Tibial artery (tissue), 4 donors: ENCODE measurements at regions not wholly inside any gene's neighbourhood (a gene's known extent, or its start where the extent isn't known, plus 50 kb on each side); places are given as distances from the start of the nearest gene placed in this dataset.

Experiments used
- DNase-seq, 2 donors: peaks; one replicate each; pipeline ENCODE4 v3.0.0-alpha.2; 2019
- H3K27ac ChIP-seq, 2 donors: fragments of 200-600 bp; sonication (generic) in 1 of 2; 1 replicate in 1 of 2; 2 replicates in 1 of 2; pipeline ENCODE4 v1.5.1; 2018 to 2019; ENCODE audit warnings: mild to moderate bottlenecking in 1 of 2
- H3K27me3 ChIP-seq, 2 donors: fragments of 200-600 bp; sonication (generic) in 1 of 2; one replicate each; pipeline versions ENCODE4 v1.5.1 to v1.6.0; 2016 to 2019
- H3K36me3 ChIP-seq, 3 donors: fragments of 200-600 bp; sonication (generic) in 2 of 3; one replicate each; pipeline ENCODE4 v1.5.1; 2016 to 2019; ENCODE audit warnings: mild to moderate bottlenecking in 2 of 3
- H3K4me1 ChIP-seq, 4 donors: fragments of 200-600 bp; sonication (generic) in 2 of 4; 1 replicate in 3 of 4; 2 replicates in 1 of 4; pipeline ENCODE4 v1.5.1; 2016 to 2019
- H3K4me3 ChIP-seq, 2 donors: fragments of 200-600 bp; sonication (generic) in 1 of 2; 1 replicate in 1 of 2; 2 replicates in 1 of 2; pipeline ENCODE4 v1.5.1; 2018 to 2019; ENCODE audit warnings: mild to moderate bottlenecking in 2 of 2
- H3K9me3 ChIP-seq, 3 donors: fragments of 200-600 bp; sonication (generic) in 1 of 3; one replicate each; pipeline ENCODE4 v1.5.1; 2016 to 2019
- intact Hi-C: fragments of 100-400 bp; cut with DNase I; formaldehyde crosslinking; loops from one replicate; pipeline ENCODE4 v1.15.0; 2023; ENCODE audit warnings: low total_unique reads
- TF ChIP-seq, protein P1 (sequence below), 2 experiments: fragments of 200-600 bp in 1 of 2; fragments of 450-650 bp in 1 of 2; IDR thresholded peaks; one replicate each; pipeline ENCODE4 v1.5.1; 2017 to 2019; ENCODE audit warnings: antibody characterized with exemption in 2 of 2, mild to moderate bottlenecking in 1 of 2, moderate library complexity in 1 of 2

DNA sequence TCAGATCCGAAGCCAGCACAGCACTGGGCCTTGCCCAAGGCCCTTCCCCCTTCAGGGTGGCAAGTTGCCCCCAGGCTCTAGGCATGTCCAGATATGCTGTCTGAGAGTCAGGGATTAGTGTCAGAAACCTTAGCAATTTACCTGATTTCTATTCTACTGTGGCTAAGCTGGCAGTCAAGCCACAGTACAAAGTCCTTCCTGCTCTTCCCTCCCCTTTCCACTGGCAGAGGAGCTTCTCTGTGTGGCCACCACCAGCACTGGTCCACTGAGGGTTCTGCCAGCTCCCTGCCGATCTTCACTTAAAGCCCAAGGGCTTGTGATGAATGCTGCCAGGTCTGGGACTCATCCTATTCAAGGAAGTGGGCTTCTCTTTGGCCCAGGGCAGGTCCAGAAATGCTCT lies 324.5 kb upstream of the RPS6KA3 start:
- TF ChIP-seq, protein P1, sequence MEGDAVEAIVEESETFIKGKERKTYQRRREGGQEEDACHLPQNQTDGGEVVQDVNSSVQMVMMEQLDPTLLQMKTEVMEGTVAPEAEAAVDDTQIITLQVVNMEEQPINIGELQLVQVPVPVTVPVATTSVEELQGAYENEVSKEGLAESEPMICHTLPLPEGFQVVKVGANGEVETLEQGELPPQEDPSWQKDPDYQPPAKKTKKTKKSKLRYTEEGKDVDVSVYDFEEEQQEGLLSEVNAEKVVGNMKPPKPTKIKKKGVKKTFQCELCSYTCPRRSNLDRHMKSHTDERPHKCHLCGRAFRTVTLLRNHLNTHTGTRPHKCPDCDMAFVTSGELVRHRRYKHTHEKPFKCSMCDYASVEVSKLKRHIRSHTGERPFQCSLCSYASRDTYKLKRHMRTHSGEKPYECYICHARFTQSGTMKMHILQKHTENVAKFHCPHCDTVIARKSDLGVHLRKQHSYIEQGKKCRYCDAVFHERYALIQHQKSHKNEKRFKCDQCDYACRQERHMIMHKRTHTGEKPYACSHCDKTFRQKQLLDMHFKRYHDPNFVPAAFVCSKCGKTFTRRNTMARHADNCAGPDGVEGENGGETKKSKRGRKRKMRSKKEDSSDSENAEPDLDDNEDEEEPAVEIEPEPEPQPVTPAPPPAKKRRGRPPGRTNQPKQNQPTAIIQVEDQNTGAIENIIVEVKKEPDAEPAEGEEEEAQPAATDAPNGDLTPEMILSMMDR (IDR thresholded peaks at IDR 0.05): no peak
- Histone ChIP-seq H3K36me3 (no peaks in the 10 kb centered on the region), H3K4me1 (no peaks in the 10 kb centered on the region), H3K9me3 (no peaks in the 10 kb centered on the region), H3K27me3 (no peaks in the 10 kb centered on the region), H3K27ac (no peak overlapping the region), H3K4me3 (no peak overlapping the region)
- intact Hi-C loops: no loop called here
- DNase-seq: no peak

DNA sequence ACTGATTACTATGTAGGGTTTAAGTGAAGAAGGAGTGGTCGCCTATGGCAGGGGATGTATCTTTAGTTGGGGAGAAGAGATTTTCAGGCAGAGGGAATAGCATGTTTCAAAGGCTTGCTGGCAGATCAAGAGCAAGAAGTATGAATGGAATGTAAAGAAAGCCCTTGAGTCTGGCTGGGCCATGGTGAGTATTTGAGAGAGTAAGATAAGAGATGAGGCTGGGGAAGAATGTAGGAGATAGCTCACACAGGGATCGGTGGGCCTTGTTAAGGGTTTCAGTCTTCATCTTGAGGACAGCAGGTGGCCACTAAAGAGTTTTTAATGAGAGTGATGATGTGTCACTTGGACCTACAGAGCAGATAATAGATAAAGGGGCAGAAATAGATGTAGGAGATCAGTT lies 319.1 kb upstream of the RPS6KA3 start:
- intact Hi-C loops: no loop called here
- H3K4me3 ChIP-seq: no peak overlapping the region

DNA sequence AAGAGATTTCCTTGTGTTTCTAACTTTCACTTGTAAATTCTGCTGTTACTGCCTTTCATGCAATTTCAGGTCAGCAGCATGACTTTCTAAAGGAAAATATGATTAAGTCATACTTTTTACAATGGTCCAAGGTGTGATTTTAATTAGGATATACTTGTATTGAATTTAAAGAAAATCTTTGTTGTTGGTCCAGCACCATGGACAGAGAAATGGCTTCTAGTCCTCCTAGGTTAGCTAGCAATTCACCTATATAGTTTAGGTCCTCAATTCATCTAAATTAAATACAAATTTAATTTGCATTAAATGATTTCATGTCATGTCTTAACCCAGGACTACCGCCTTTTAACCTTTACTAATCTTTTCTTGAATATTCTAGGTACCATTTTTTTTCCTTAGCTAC lies 304.9 kb upstream of the RPS6KA3 start:
- Histone ChIP-seq H3K4me1 (no peaks in the 10 kb centered on the region), H3K27me3 (no peaks in the 10 kb centered on the region), H3K9me3 (no peaks in the 10 kb centered on the region), H3K4me3 (no peak overlapping the region), H3K27ac (no peak overlapping the region), H3K36me3 (no peaks in the 10 kb centered on the region)
- no peak for DNase-seq
- TF ChIP-seq, protein P1 (IDR thresholded peaks at IDR 0.05): no peak
- intact Hi-C loops: no loop called here

More for the DNA sequence above, 319.1 kb upstream of the RPS6KA3 start:
- Histone ChIP-seq H3K27me3 (no peaks in the 10 kb centered on the region), H3K4me1 (no peaks in the 10 kb centered on the region), H3K27ac (no peak overlapping the region), H3K36me3 (no peaks in the 10 kb centered on the region), H3K9me3 (no peaks in the 10 kb centered on the region)
- DNase-seq: no peak
- TF ChIP-seq, protein P1 (IDR thresholded peaks at IDR 0.05): no peak

DNA sequence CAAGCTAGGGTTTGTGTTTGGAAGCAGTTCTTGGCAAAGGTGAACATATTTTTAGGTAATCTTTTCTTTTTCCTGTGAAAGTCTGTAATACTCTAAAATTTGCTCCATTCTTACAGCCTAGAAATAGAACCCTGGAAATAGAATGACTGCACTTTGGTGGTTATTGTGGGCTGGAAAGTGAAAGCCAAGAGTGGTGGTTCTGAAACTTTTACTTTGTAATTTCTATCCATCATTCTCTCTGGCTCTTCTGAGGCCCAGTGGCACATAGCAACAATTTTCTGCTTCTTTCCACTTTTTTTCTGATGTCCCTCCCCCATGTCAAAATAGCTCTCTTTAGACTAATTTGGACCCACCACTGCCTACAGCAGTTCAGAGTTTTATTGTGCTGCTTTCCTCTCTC lies 300.4 kb upstream of the RPS6KA3 start:
- H3K4me3 ChIP-seq: no peak overlapping the region
- H3K9me3 ChIP-seq: no peaks in the 10 kb centered on the region
- H3K27ac ChIP-seq: no peak overlapping the region
- no peaks in the 10 kb centered on the region for H3K27me3 ChIP-seq
- H3K4me1 ChIP-seq: no peaks in the 10 kb centered on the region
- intact Hi-C loops: no loop called here
- no peak for DNase-seq
- H3K36me3 ChIP-seq: no peaks in the 10 kb centered on the region
- TF ChIP-seq, protein P1 (IDR thresholded peaks at IDR 0.05): no peak

DNA sequence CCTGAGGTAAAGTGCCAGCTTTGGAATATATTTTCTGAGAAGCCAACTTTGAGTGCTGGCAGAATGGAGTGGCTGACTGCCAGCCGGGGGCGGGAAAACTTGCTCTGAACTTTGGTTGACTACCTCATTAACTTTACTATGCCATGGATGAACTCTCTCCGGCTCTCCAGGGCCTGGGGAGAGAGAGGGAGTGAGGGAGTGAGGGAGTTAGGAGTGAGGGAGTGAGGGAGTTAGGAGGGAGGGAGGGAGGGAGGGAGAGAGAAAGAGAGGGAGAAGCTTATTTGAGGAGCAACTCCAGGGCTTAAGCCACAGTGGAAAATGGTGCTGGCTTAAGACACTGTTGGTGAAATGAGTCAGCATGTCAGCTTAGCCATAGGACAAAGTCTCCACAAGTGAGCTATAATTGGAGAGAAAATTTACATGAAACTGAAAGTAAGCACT lies 280.9 kb upstream of the RPS6KA3 start:
- Histone ChIP-seq H3K36me3 (no peaks in the 10 kb centered on the region), H3K9me3 (peaks cover 0 to 11% (median 8%) of the 10 kb centered on the region in 3 donors), H3K4me3 (no peak overlapping the region), H3K27me3 (no peaks in the 10 kb centered on the region), H3K4me1 (peaks cover 0 to 17% (median 2%) of the 10 kb centered on the region in 4 donors), H3K27ac (peak overlapping the region; percentile 52 to 64)
- intact Hi-C loops: no loop called here
- DNase-seq: peak; percentile 24 to 79
- TF ChIP-seq, protein P1 (IDR thresholded peaks at IDR 0.05): no peak

DNA sequence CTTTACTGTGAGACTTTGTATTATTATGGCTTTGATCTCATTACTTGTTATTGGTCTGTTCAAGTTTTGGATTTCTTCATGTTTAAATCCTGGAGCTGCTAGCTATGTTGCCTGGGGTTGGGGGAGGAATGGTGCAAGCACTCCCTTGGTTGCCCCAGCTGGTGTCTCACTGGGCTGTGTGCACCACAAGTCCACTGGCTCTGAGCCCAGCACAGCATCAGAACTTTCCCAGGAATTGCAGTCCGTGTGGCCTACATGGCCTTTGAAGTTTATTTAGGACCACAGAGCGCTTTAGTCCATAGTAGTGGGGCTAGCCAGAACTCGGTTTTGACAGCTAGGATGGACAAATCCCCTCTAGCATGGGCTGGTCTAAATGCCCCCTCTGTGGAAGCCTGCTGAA lies 278.8 kb upstream of the RPS6KA3 start:
- H3K36me3 ChIP-seq: no peaks in the 10 kb centered on the region
- H3K9me3 ChIP-seq: peaks cover 0 to 26% (median 26%) of the 10 kb centered on the region in 3 donors
- no peak overlapping the region for H3K4me3 ChIP-seq
- no peak for DNase-seq
- no peaks in the 10 kb centered on the region for H3K27me3 ChIP-seq
- intact Hi-C loops: no loop called here
- H3K4me1 ChIP-seq: peaks cover 0 to 17% (median 2%) of the 10 kb centered on the region in 4 donors
- no peak overlapping the region for H3K27ac ChIP-seq
- TF ChIP-seq, protein P1 (IDR thresholded peaks at IDR 0.05): no peak
